Stimulated activated CD8-positive, alpha-beta memory T cell treated with anti-CD3 and anti-CD28 coated beads, Interleukin-15, amount 100 ng/mL, for 48 hours (primary cell): ENCODE measurements at regions not wholly inside any gene's neighbourhood (a gene's known extent, or its start where the extent isn't known, plus 50 kb on each side); places are given as distances from the start of the nearest gene placed in this dataset.
"Not testable (repeated sequence)": the region's sequence is repeated elsewhere in the genome, so short reads cannot be mapped to it uniquely, and the experiment has no call there.

Experiments
- DNase-seq, 2 donors: peaks; one replicate each; pipeline ENCODE4 v3.0.0-alpha.2; 2020; ENCODE audit warnings: low read depth in 2 of 2

DNA sequence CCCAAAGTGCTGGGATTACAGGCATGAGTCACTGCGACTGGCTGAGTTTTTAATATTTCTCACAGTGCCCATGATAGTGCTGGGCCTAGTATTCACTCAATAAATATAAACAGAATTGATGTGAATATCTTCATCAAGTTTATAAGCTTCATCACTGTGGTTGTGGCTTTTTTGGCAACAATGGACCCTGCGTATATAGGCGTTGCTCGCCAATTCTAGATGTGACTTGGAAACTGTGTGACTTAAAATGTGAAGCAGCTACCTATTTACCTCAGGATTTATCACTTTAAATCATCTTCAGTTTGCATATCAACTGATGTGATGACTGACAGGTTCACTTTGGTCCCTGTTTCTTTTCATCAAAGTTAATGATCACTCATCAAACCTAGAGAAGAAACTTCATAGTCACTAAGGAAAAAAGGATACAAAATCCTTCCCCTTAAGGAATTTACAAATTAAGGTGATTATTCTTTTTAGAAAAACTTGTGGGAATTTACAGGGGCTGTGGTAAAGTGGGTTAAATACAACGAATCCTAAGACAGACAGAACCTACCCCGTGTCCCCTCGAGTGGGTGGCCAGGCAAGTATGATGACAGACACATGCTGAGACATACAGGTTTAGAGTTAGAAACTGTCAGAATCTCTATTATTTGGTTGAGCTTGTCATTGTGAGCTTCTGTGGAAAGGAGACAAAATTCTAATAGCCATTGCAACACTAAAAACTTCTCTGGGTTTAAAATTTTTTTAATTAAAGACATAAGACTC, 101.3 kb downstream of the AKAP11 start:
- no peak for DNase-seq

DNA sequence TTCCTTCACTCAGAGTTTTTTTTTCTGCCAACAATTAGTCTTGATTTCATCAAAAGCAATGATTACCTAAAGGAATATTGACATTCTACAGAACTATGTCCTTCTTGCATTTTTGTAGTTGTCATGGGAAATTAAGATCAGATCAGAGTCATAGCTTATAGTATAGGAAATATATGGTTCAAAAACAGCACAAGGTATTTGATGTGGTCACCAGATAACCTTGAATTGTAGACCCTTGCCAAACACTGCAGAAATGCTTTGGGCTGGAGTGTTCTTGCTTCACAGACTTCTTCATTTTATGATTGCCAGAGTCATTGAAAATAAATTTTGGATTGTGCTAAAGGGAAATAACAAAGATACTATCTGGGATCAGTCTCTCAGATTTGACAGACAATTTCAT, 103.7 kb downstream of the AKAP11 start:
- no peak for DNase-seq

DNA sequence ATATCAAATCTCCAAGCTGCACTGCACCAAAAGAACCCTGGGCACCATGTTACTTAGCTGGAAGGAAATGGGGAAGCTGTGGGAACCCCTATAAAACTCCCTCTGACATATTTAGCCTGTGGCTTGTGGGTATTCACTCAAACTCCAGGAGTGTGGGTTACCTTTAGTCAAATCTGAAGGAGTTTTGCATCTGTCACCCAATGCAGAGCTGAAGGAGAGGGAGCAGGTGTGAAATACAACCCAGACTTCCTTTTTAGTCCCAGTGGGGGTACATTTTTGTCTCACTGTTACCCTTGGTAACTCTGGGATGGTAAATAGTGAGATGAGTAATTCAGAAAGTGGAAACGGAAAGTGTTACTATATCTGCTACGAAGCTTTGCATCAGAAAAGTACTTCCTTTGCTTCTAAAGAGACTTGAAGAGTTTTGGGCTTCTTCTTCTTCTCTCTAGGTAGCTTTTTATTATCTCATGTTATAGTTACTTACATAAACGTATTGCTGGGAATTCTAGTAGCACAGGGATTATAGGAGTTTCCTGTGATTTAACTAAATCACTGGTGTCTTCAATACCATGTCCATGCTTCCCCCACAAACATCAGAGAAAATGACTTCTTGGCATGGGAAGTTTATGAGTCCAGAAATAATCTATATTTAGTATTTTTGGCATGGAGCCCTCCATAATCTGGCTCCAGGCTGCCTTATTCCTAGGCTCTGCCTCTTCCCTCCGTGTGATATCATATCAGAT, 105.9 kb downstream of the AKAP11 start:
- DNase-seq, result no peak

DNA sequence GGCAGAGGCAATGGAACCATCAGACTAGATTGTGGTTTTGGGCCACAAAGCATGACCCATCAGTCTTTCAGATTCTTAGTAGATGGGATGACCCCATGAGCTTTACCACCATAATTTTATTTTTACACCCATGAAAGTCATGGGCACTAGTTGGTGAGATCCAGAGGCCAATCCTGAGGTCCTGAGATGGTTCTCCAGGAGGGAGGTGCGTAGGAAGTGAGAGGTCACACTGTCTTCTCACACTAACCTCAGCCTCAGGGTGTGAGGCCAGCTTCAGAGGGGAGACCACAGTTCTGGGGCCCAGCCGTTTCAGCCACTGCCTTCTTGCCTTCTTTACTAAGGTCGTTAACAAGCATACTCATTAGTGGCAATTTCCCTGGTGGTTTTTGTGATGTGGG, 106.4 kb downstream of the AKAP11 start:
- DNase-seq, result no peak

DNA sequence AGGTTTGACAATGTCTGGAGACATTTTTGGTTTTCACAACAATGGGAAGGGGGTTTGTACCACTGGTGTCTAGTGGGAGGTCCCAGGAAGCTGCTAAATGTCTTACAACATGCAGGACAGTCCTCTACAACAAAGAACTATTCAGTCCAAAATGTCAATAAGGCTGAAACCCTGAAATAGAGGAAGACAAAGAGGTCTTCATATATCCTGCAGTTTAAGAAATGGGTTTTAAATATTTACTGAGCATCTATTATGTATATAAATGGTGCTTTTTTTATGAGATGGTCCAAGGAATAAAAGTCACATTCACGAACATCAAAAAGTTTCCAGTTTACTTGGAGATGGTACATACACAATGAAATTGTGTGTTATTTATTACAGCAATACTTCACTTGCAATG, 107.3 kb downstream of the AKAP11 start:
- no peak for DNase-seq

DNA sequence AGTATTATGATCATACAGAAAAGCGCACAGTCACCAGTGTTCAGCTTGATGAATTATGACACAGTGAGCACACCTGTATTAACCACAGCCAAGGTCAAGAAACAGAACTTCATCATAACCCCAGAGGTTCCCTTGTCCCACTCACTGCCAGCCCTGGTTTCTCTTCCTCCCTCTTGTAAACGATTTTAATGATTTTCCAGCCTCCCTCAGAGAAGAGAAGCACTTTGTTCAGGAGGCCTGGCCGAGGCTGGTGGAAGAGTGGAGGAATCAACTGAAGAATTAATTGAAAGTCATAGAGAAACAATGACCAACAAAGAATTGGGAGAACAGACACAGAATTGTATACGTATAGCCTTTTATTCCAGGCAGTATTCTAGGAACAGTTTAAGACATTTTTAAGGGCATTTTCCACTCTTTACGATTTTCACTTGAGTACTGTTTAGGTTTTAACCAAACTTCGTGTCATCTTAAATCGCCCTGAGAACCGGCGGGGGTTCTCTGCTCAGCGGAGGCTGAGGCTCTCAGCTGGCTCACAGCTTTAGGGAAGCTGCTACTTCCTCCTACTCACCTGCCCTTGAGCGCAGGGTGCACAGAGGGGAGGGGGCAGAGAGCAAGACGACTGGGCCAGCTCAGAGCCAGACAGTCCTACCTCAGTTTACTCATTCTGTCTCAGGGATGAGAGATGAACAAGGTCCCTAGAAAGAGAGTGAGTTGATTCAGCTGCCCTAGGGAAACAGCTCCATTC, 108.6 kb downstream of the AKAP11 start:
- no peak for DNase-seq

DNA sequence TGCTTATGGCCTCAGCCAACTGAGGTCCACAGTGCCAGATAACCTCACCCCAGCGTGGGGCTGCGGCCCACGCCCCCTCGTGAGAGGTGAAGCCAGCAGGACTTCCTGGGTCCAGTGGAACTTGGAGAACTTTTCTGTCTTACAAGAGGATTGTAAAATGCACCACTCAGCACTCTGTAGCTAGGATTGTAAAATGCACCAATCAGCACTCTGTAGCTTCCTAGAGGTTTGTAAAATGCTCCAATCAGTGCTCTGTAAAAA, 109.1 kb downstream of the AKAP11 start:
- DNase-seq, result no peak

DNA sequence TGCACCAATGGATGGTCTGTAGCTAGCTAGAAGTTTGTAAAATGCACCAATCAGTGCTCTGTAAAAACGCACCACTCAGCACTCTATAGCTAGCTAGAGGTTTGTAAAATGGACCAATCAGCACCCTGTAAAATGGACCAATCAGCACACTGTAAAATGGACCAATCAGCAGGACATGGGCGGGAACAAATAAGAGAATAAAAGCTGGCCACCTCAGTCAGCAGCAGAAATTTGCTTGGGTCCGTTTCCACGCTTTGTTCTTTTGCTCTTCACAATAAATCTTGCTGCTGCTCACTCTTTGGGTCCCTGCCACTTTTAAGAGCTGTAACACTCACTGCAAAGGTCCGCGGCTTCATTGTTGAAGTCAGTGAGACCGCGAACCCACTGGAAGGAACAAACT, 109.5 kb downstream of the AKAP11 start:
- not testable (repeated sequence) for DNase-seq

DNA sequence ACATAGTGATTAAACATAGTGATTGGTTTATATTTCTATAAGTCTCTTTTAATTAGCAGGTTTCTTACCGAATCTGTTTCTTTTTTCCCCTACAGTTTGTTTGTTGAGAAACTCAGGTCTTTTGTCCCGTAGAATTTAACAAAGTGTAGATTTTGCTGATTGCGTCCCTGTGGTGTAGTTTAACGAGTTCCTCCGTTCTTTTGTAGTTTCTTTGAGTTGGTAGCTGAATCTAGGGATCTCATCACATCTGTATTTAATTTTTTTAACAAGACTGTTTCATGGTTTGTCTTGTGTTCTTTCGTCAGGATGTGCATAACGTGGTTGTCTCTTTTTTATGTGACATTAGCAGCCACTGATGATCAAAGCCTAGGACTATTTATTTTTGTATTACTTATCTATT, 111.1 kb downstream of the AKAP11 start:
- no peak for DNase-seq

DNA sequence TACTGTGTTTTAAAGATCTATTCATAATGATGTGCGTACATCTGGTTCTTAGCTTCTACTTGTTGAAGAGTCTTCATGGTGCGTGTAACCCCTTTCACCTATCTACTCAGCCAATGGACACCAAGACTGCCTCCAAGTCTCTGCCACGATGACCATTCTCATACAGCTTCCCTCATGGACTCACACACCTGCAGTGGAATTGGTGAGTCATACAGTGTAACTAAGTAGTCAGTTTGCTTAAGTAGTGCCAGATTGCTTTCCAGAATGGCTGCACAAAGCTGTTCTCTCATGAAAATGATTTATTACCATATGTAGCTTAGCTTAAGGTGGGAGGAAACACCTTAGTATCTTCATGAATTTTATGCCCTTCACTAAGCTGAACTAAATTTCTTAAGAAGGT, 112.3 kb downstream of the AKAP11 start:
- DNase-seq, result no peak

DNA sequence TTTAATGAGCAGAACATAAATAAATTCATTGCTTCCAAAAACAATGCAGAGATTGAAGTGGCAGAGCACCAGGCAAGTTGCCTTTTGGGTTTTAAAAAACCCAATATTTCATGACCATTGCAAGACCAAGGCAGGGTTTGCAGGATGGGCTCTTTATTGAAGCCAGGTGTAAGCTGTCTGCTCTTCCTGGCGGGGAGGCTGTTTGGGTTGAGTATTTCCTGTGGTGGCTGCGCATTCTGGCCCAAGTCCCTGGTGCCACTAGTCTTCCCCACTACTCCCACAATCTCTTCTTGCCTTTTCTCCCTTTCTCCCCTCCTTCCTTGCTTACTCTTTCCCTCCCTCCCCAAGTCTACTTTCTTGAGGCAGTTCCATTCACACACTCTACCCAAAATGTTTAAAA, 116.4 kb downstream of the AKAP11 start:
- no peak for DNase-seq

DNA sequence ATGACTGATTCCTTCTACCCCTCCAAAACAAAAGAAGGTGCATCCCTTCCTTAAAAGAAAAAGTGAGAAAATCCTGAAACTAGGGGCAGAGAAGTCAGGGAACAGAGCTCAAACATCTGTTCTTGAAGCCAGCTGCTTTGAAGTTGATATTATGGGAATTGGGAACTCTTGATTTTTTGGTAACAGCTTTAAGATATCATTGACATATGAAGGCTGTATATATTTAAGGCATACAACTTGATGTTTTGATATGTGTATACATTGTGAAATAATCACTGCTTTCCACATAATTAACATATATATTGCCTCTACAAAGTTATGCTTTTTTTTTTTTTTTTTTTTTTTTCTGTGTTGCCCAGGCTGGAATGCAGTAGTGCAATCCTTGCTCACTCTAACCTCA, 117.1 kb downstream of the AKAP11 start:
- DNase-seq, result no peak

DNA sequence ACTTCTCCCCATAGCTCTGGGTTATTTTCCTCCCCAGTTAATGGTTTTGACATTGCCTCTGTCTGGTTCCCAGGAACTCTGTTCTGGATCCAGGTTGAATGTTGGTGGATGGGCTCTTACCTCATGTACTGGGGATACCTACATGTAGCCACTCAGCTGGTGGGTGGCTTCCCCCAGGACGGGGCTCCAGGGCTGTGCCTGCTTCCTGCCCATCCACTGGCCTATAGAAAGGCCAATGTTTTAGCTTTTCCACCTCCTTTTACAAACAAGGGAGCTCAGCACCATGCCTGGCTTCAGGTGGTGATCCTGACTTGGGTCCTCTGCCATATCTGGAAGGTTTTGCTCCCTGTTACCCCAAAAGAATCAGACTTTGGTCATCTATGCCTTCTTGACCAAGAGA, 120.2 kb downstream of the AKAP11 start:
- no peak for DNase-seq

DNA sequence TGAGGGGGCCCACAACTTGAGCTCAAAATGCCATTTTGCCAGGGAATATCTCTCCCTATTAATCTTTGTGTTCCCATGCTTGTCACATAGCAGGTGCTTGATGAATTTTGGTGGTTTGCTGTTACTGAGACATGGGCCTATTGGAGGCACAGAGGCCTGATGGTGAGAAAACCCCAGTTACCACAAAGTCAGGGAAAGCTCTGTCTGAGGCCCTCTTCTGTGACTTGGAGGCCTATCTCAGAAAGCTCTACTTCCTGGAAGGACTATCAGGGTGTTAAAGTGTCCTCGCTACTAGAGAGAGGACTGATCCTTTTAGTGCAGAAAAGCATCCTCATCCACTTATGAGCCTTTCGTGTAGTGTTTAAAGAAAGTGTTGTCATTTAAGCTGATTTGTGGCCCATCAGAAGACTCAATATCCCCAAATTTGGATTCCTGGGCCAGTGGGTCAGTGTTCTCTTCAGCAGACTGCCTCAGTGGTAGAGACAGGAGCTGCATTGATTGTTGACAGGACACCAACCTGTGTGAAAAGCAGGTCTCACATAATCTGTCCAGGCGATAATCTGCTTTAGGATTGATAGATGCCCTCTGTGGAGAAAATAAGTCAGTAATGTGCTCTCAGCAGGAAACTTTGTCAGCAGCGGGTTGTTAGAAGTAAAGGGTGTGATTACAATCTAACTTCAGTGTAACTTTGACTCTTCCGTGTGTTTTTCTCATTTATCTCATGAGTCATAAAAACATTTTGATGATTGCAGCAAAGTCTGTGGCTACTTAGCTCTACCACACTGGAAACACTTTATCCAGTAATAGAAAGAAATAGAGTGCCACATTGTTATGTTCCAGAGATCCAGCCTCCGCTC, 121.0 kb downstream of the AKAP11 start:
- no peak for DNase-seq

DNA sequence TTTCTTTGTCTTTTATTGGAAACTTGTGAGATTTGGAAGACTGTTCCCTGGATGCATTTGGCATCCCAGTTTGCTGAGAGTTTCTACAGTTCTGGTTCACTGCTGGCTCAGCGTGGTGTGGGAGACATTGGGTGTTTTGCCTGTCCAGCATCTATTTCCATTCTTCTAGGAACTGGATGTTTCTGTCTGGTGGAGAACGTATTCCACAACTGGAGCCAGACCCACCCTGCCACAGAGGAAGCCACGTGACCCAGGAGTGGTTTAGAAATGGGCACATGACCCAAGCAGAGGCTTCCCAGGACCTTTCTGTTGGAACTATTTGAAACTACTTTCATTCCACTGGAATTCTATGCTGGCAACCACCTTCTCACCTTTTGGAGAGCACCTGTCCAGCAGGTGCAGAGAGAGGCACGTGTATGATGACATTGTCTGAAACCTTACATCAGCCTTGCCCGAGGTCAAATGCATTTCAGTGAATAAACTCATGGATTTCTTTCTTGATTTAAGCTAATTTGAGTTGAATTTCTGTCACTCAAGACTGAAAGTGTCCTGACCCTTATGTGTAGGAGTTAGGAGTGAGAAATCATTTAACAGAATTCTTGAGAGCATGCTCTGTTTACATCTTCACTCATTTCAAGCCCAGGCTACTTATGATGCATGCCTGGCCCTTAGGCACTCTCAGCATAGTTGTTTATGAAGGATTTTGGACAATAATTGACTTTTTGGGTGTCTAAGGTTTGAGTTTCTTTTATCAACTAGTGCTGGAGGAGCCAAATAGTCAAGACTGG, 121.8 kb downstream of the AKAP11 start:
- no peak for DNase-seq

DNA sequence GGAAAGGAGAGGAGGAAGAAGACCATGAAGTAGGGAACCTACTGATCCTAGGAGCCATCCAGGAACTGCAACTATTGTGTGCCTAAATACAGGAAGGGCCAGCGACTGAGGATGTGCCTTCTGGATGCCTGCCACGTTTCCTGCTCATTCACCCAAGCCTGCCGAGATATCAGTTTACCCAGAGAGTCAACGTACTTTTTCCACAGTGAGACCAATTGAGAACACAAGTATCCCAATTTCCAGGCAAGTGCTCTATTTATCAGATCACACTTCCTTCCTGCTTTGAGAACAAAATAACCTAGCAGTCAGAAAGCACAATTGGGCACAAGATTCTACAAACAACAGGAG, 122.4 kb downstream of the AKAP11 start:
- DNase-seq, result no peak

DNA sequence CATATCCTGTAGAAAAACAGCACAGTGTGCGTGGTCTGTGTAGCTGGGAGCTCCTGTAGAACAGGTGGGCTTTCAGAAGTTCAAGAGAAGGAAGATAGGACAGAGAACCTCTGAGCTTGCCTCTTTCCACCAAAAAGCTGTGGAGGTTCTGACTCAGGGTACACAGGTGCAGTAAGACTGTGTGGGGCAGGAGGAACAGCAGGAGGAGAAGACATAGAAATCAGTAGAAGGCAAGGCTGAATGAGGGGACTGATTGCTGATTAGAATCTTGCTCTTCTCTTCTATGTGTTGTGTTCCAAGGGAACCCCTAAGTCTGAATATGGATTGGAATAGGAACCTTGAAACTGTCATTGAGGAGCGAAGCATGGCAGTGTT, 122.7 kb downstream of the AKAP11 start:
- no peak for DNase-seq

DNA sequence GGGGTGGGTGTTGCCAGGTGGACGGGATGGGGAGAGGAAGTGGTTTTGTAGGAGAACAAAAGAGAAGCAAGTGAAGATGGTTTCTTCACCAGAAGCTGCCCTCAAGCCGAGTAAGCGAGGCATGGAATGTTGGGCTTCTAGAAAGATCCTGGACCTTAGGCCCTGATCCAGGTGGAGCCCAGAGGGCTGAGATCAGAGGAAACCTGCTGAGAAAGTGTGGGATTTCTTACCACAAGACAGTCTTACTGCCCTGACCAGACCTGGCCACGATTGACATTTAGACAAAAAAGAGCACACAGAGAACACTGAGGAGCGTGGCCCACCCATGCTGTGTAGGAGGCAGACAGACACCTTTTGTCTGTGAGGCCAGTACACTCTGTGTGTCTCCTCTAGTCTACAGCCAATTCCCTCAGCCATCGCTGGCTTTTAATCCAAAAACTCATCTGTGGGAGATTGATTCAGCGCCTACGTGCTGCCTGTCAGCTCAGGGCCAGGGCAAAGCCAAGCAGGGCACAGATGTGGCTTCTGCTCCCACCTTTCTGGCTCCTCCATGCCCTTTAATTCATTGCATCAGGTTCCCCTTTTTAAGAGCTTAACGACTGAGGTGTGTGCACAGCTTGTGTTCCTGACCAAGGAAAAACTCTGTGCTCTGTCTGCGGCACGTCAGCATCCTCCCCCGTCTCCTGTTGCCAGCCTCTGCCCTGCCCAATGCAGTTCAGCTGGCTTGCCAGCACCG, 123.3 kb downstream of the AKAP11 start:
- no peak for DNase-seq

DNA sequence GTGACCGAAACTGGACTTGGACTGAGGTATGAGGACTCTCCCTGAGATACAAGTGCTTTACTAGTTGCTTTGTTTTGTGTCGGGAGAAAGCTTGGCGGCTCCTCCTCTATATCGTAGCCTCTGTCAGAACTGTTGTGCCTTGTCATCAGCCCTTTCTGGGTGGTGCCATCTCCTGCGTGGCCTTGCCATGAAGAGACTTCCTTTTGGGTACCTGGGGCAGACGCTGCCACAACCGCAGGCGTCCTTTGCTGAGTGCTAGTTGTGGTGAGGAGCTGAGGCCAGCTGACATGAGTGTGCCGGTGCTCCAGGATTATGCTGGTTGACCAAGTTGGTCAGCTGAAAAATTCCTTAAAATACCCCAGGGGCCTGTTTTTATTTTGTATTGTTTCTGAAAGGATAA, 124.5 kb downstream of the AKAP11 start:
- DNase-seq, result peak; percentile 61 to 64

DNA sequence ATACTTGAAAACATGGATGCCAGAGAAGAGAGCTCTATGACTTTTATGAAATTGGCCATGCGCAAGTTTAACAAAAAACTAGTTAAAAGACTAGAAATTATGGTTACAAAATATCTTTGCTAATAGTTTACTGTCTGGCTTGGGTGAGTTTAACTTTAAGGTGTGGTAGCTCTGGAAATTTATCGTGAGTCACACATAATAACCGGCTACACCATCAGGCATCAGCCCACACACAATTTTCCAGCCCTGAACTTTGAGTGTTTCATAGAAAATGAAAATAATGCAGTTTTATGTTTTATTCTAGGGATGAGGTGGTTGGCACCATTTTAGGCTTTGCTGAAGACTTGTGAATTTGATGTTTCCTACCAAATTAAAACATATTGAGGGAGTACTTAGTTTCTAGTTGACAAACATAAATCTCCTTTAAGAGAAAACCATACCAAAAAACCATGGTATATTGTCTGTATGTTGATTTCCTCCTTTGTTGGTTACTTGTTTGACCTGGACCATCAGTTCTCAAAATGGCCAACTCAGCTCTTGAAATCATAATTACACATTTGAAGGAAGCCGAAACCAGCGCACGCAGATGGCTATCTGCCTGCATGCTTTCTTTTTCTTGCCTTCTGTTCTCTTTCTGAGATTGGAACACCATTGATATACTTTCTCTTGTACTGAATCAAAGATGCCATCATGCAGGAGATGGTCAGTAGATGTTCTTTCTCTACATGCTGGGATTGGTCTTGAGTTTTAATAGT, 125.1 kb downstream of the AKAP11 start:
- DNase-seq, result no peak
